Fibroblast of lung (primary cell): ENCODE measurements at regions not wholly inside any gene's neighbourhood (a gene's known extent, or its start where the extent isn't known, plus 50 kb on each side); places are given as distances from the start of the nearest gene placed in this dataset.

Experiments used
- DNase-seq, 2 donors: peaks; one replicate each; pipeline versions ENCODE4 v3.0.0 to v3.0.0-alpha.2; 2010; ENCODE audit warnings: low read depth in 2 of 2
- H2AFZ ChIP-seq: 2 replicates; pipeline ENCODE4 v1.5.1; 2012; ENCODE audit warnings: low read length, control low read depth, inconsistent platforms
- H3K27ac ChIP-seq: 2 replicates; pipeline ENCODE4 v1.5.1; 2011; ENCODE audit warnings: low read length, control low read depth; ENCODE audit not compliant: insufficient read depth
- H3K27me3 ChIP-seq: 2 replicates; pipeline ENCODE4 v1.5.1; 2011; ENCODE audit warnings: mild to moderate bottlenecking, low read length; ENCODE audit not compliant: control insufficient read depth, insufficient read depth
- H3K36me3 ChIP-seq: 2 replicates; pipeline ENCODE4 v1.5.1; 2011; ENCODE audit warnings: low read length; ENCODE audit not compliant: control insufficient read depth, insufficient read depth
- H3K4me1 ChIP-seq: 2 replicates; pipeline ENCODE4 v1.5.1; 2011; ENCODE audit warnings: low read length; ENCODE audit not compliant: control insufficient read depth, insufficient read depth; ENCODE audit errors: extremely low read depth
- H3K4me2 ChIP-seq: 2 replicates; pipeline ENCODE4 v1.5.1; 2011; ENCODE audit warnings: low read length, control low read depth; ENCODE audit not compliant: insufficient read depth; ENCODE audit errors: extremely low read depth
- H3K4me3 ChIP-seq, 4 experiments: fragments of 200-600 bp in 1 of 4; sonication (generic) in 1 of 4; replicated peaks in 1 of 4; 2 replicates each; pipeline ENCODE4 v1.5.1; 2011 to 2016; ENCODE audit warnings: low read length in 4 of 4, low read depth in 3 of 4, mild to moderate bottlenecking in 3 of 4, control low read depth in 2 of 4, inconsistent platforms in 1 of 4, mixed read lengths in 1 of 4; ENCODE audit not compliant: insufficient read depth in 1 of 4; ENCODE audit errors: control extremely low read depth in 1 of 4
- H3K79me2 ChIP-seq: 2 replicates; pipeline ENCODE4 v1.5.1; 2012; ENCODE audit warnings: mild to moderate bottlenecking, low read length, inconsistent platforms; ENCODE audit not compliant: control insufficient read depth, insufficient read depth
- H3K9ac ChIP-seq: 2 replicates; pipeline ENCODE4 v1.5.1; 2011; ENCODE audit warnings: mild to moderate bottlenecking, low read length, control low read depth; ENCODE audit not compliant: insufficient read depth
- H3K9me3 ChIP-seq: 2 replicates; pipeline ENCODE4 v1.5.1; 2012; ENCODE audit warnings: low read depth, low read length; ENCODE audit not compliant: control insufficient read depth, insufficient read depth
- H4K20me1 ChIP-seq: 2 replicates; pipeline ENCODE4 v1.5.1; 2011; ENCODE audit warnings: low read length; ENCODE audit not compliant: control insufficient read depth, insufficient read depth; ENCODE audit errors: extremely low read depth
- CTCF ChIP-seq, 2 donors: IDR thresholded peaks in 1 of 2; conservative IDR thresholded peaks in 1 of 2; 1 replicate in 1 of 2; 2 replicates in 1 of 2; pipeline ENCODE4 v1.5.1; 2011 to 2012; ENCODE audit warnings: low read length in 2 of 2, control low read depth in 1 of 2, inconsistent platforms in 1 of 2, low read depth in 1 of 2, mild to moderate bottlenecking in 1 of 2
- EZH2 ChIP-seq: IDR thresholded peaks from 2 replicates; pipeline ENCODE4 v1.5.1; 2012; ENCODE audit warnings: low read length, control low read depth, mild to moderate bottlenecking; ENCODE audit errors: missing control alignments

GRCh38 chr5:165055476-165055875 lies 1550.1 kb downstream of the MAT2B start:
- no peaks in the 10 kb centered on the region for H3K79me2 ChIP-seq
- H3K4me1 ChIP-seq = no peaks in the 10 kb centered on the region
- no peak overlapping the region for H3K4me3 ChIP-seq
- H3K27me3 ChIP-seq = no peaks in the 10 kb centered on the region
- H3K9me3 ChIP-seq = no peaks in the 10 kb centered on the region
- DNase-seq = peak in 1 of 2 donors; percentile 11
- H2AFZ ChIP-seq = no peak overlapping the region
- H3K36me3 ChIP-seq = no peaks in the 10 kb centered on the region
- H3K9ac ChIP-seq = no peak overlapping the region
- TF ChIP-seq CTCF (conservative IDR thresholded peaks at IDR 0.05 in 1 of 2, IDR thresholded peaks at IDR 0.05 in 1 of 2; ENCODE audit: low read depth in 1 of 2, low read length in 2 of 2) (no peak), EZH2 (no peak)
- no peaks in the 10 kb centered on the region for H4K20me1 ChIP-seq
- H3K4me2 ChIP-seq = no peak overlapping the region
- H3K27ac ChIP-seq = no peak overlapping the region

GRCh38 chr5:165057145-165057544 lies 1551.7 kb downstream of the MAT2B start:
- Histone ChIP-seq H3K36me3 (no peaks in the 10 kb centered on the region), H2AFZ (no peak overlapping the region), H3K9ac (no peak overlapping the region), H3K27me3 (no peaks in the 10 kb centered on the region), H3K4me1 (no peaks in the 10 kb centered on the region), H3K4me2 (no peak overlapping the region), H4K20me1 (no peaks in the 10 kb centered on the region), H3K27ac (no peak overlapping the region), H3K9me3 (no peaks in the 10 kb centered on the region), H3K4me3 (no peak overlapping the region), H3K79me2 (no peaks in the 10 kb centered on the region)
- TF ChIP-seq CTCF (conservative IDR thresholded peaks at IDR 0.05 in 1 of 2, IDR thresholded peaks at IDR 0.05 in 1 of 2; ENCODE audit: low read depth in 1 of 2, low read length in 2 of 2) = no peak
- no peak for TF ChIP-seq EZH2
- no peak for DNase-seq

- Histone ChIP-seq H3K4me1 (no peaks in the 10 kb centered on the region), H3K9ac (no peak overlapping the region), H3K4me2 (no peak overlapping the region), H3K4me3 (no peak overlapping the region), H3K36me3 (no peaks in the 10 kb centered on the region), H2AFZ (no peak overlapping the region), H4K20me1 (no peaks in the 10 kb centered on the region), H3K27me3 (no peaks in the 10 kb centered on the region), H3K27ac (no peak overlapping the region), H3K79me2 (no peaks in the 10 kb centered on the region), H3K9me3 (no peaks in the 10 kb centered on the region)
- TF ChIP-seq EZH2 (no peak), CTCF (conservative IDR thresholded peaks at IDR 0.05 in 1 of 2, IDR thresholded peaks at IDR 0.05 in 1 of 2; ENCODE audit: low read depth in 1 of 2, low read length in 2 of 2) (no peak)
- DNase-seq = no peak
These were observed 1561.4 kb downstream of the MAT2B start for GRCh38 chr5:165066751-165067385.
